HepG2 (cell line): ENCODE measurements at regions not wholly inside any gene's neighbourhood (a gene's known extent, or its start where the extent isn't known, plus 50 kb on each side); places are given as distances from the start of the nearest gene placed in this dataset.

Experiments used
- ATAC-seq: fragments of 200-7000 bp; cut with Tn5 transposase; 3 replicates; pipeline ENCODE4 v1.9.1; 2020; ENCODE audit warnings: mild to moderate bottlenecking, moderate library complexity
- BruUV-seq: library from RNA; stranded (reverse); fragments of 400-500 nt; replicated peaks from 2 replicates; lab custom pipeline; 2021; lab: Mats Ljungman, UMichigan
- CTCF ChIA-PET: fragments of 300-600 bp; formaldehyde crosslinking; extraction: SDS; loops from one replicate; lab custom pipeline; 2021; ENCODE audit warnings: low total read pairs, inconsistent platforms, low intra/inter-chr PET ratio; lab: Yijun Ruan, JAX
- POLR2A ChIA-PET: fragments of 350-600 bp; sonication (Branson Sonifier 250); formaldehyde crosslinking; loops from one replicate; lab custom pipeline; 2020; ENCODE audit warnings: antibody characterized with exemption, inconsistent platforms; lab: Yijun Ruan, JAX
- DNase-seq: peaks from one replicate; pipeline ENCODE4 v3.0.0-alpha.2; 2015; ENCODE audit warnings: low spot score
- FAIRE-seq: peaks from 3 replicates; lab custom pipeline; 2011; peaks lifted over from hg19 to GRCh38; lab: Jason Lieb, UNC
- H2AFZ ChIP-seq: one replicate; pipeline ENCODE4 v1.6.1; 2011; ENCODE audit warnings: low read length, inconsistent platforms
- H3K27ac ChIP-seq: fragments of 300-600 bp; 3 replicates; pipeline ENCODE4 v1.8.0; 2011; ENCODE audit warnings: mixed run types, mild to moderate bottlenecking, mixed read lengths, low read length, inconsistent platforms; ENCODE audit not compliant: insufficient read depth; ENCODE audit errors: extremely low read length
- H3K27me3 ChIP-seq, 2 experiments: fragments of 200-600 bp in 1 of 2; 2 replicates in 1 of 2; 3 replicates in 1 of 2; pipeline versions ENCODE4 v1.6.0 to v1.8.0; 2011; ENCODE audit warnings: low read length in 2 of 2, mild to moderate bottlenecking in 2 of 2, moderate library complexity in 2 of 2, inconsistent platforms in 1 of 2; ENCODE audit not compliant: insufficient read depth in 2 of 2, control insufficient read depth in 1 of 2
- H3K36me3 ChIP-seq, 2 experiments: fragments of 200-600 bp in 1 of 2; replicated peaks in 1 of 2; 2 replicates in 1 of 2; 3 replicates in 1 of 2; pipeline versions ENCODE4 v1.5.1 to v1.8.0; 2011; ENCODE audit warnings: low read length in 2 of 2, inconsistent platforms in 1 of 2; ENCODE audit not compliant: insufficient read depth in 2 of 2, control insufficient read depth in 1 of 2
- H3K4me1 ChIP-seq: 2 replicates; pipeline ENCODE4 v1.5.1; 2012; ENCODE audit warnings: low read length, inconsistent platforms; ENCODE audit not compliant: insufficient read depth
- H3K4me2 ChIP-seq: 2 replicates; pipeline ENCODE4 v1.6.0; 2011; ENCODE audit warnings: low read depth, low read length, inconsistent platforms
- H3K4me3 ChIP-seq, 3 experiments: fragments of 200-600 bp in 1 of 3; sonication (generic), shearing (Covaris generic) in 1 of 3; replicated peaks in 1 of 3; 2 replicates each; pipeline ENCODE4 v1.5.1; 2011 to 2016; ENCODE audit warnings: low read length in 3 of 3, inconsistent platforms in 2 of 3, low read depth in 2 of 3, mild to moderate bottlenecking in 2 of 3, control low read depth in 1 of 3, mixed read lengths in 1 of 3; ENCODE audit not compliant: insufficient read depth in 1 of 3
- H3K79me2 ChIP-seq: one replicate; pipeline ENCODE4 v1.6.1; 2011; ENCODE audit warnings: low read length, inconsistent platforms; ENCODE audit not compliant: insufficient read depth
- H3K9ac ChIP-seq: 2 replicates; pipeline ENCODE4 v1.6.0; 2011; ENCODE audit warnings: mild to moderate bottlenecking, low read depth, low read length, inconsistent platforms; ENCODE audit not compliant: insufficient read depth
- H3K9me3 ChIP-seq: 2 replicates; pipeline ENCODE4 v1.5.1; 2012; ENCODE audit warnings: mild to moderate bottlenecking, low read length
- H4K20me1 ChIP-seq: 2 replicates; pipeline ENCODE4 v1.6.0; 2011; ENCODE audit warnings: inconsistent platforms, mild to moderate bottlenecking, low read length, moderate library complexity; ENCODE audit not compliant: insufficient read depth
- CC2D1A ChIP-seq: sonication (generic); formaldehyde crosslinking; IDR thresholded peaks from 2 replicates; pipeline ENCODE4 v1.8.1; 2023; ENCODE audit warnings: mild to moderate bottlenecking, missing genetic modification reagents
- FOSL1 ChIP-seq: sonication (generic); formaldehyde crosslinking; IDR thresholded peaks from 2 replicates; pipeline ENCODE4 v1.9.0; 2021; ENCODE audit warnings: missing genetic modification reagents, borderline replicate concordance
- GZF1 ChIP-seq: sonication (generic); formaldehyde crosslinking; IDR thresholded peaks from 2 replicates; pipeline ENCODE4 v1.5.1; 2020; ENCODE audit warnings: mild to moderate bottlenecking, missing genetic modification reagents
- ISL2 ChIP-seq: sonication (generic); formaldehyde crosslinking; IDR thresholded peaks from 2 replicates; pipeline ENCODE4 v1.5.0; 2020; ENCODE audit warnings: missing genetic modification reagents
- KDM1A ChIP-seq: IDR thresholded peaks from 2 replicates; pipeline ENCODE4 v1.6.1; 2016; ENCODE audit warnings: missing compliant biosample characterization
- KDM4B ChIP-seq: sonication (generic); formaldehyde crosslinking; IDR thresholded peaks from 2 replicates; pipeline ENCODE4 v1.4.0; 2020; ENCODE audit warnings: missing genetic modification reagents
- KLF13 ChIP-seq: sonication (generic); formaldehyde crosslinking; IDR thresholded peaks from 2 replicates; pipeline ENCODE4 v1.4.0; 2020; ENCODE audit warnings: mild to moderate bottlenecking, missing genetic modification reagents
- RFX1 ChIP-seq: fragments of 450-650 bp; IDR thresholded peaks from 2 replicates; pipeline ENCODE4 v1.6.1; 2017
- THYN1 ChIP-seq: sonication (generic); formaldehyde crosslinking; IDR thresholded peaks from 2 replicates; pipeline ENCODE4 v1.8.1; 2023; ENCODE audit warnings: low read depth, mild to moderate bottlenecking, moderate library complexity, missing genetic modification reagents, borderline replicate concordance
- ZNF20 ChIP-seq: sonication (generic); formaldehyde crosslinking; IDR thresholded peaks from 2 replicates; pipeline ENCODE4 v1.4.0; 2020; ENCODE audit warnings: mild to moderate bottlenecking, moderate library complexity, missing genetic modification reagents
- ZNF224 ChIP-seq: sonication (generic); formaldehyde crosslinking; IDR thresholded peaks from 2 replicates; pipeline ENCODE4 v1.5.0; 2020; ENCODE audit warnings: mild to moderate bottlenecking, missing genetic modification reagents
- ZNF326 ChIP-seq: sonication (generic); formaldehyde crosslinking; IDR thresholded peaks from 2 replicates; pipeline ENCODE4 v1.4.0; 2020; ENCODE audit warnings: missing genetic modification reagents, borderline replicate concordance
- ZNF331 ChIP-seq: sonication (generic); formaldehyde crosslinking; IDR thresholded peaks from 2 replicates; pipeline ENCODE4 v1.4.0; 2020; ENCODE audit warnings: missing genetic modification reagents
- ZNF333 ChIP-seq: sonication (generic); formaldehyde crosslinking; IDR thresholded peaks from 2 replicates; pipeline ENCODE4 v1.4.0; 2020; ENCODE audit warnings: mild to moderate bottlenecking, missing genetic modification reagents, borderline replicate concordance
- ZNF530 ChIP-seq: sonication (generic); formaldehyde crosslinking; IDR thresholded peaks from 2 replicates; pipeline ENCODE4 v1.5.0; 2020; ENCODE audit warnings: low read depth, mild to moderate bottlenecking, missing genetic modification reagents
- ZSCAN30 ChIP-seq: sonication (generic); formaldehyde crosslinking; IDR thresholded peaks from 2 replicates; pipeline ENCODE4 v1.5.0; 2020; ENCODE audit warnings: mild to moderate bottlenecking, missing genetic modification reagents
- WGBS: methylation state at CpG from one replicate; pipeline ENCODE4 v1.1.6; 2017; ENCODE audit warnings: low lambda C conversion rate; 5-methylcytosine and 5-hydroxymethylcytosine counted together
- in situ Hi-C: cut with HindIII; loops from 2 replicates; pipeline ENCODE4 v1.10.0; 2017; ENCODE audit warnings: low pct_unique_long_range_greater_than_20kb; ENCODE audit not compliant: extremely low pct_ligation_motif_present
- intact Hi-C: fragments of 100-400 bp; cut with micrococcal nuclease; formaldehyde crosslinking; loops from one replicate; pipeline ENCODE4 v1.10.0; 2022; ENCODE audit not compliant: unreplicated experiment
- TF ChIP-seq, protein P1 (sequence below): sonication (generic); formaldehyde crosslinking; IDR thresholded peaks from 2 replicates; pipeline ENCODE4 v1.8.1; 2023; ENCODE audit warnings: mild to moderate bottlenecking, missing genetic modification reagents
- TF ChIP-seq, protein P2 (sequence below): sonication (generic); formaldehyde crosslinking; IDR thresholded peaks from 2 replicates; pipeline ENCODE4 v1.4.0; 2020; ENCODE audit warnings: mild to moderate bottlenecking, missing genetic modification reagents
- TF ChIP-seq, protein P3 (sequence below): sonication (generic); formaldehyde crosslinking; IDR thresholded peaks from 2 replicates; pipeline ENCODE4 v1.4.0; 2020; ENCODE audit warnings: missing genetic modification reagents

DNA sequence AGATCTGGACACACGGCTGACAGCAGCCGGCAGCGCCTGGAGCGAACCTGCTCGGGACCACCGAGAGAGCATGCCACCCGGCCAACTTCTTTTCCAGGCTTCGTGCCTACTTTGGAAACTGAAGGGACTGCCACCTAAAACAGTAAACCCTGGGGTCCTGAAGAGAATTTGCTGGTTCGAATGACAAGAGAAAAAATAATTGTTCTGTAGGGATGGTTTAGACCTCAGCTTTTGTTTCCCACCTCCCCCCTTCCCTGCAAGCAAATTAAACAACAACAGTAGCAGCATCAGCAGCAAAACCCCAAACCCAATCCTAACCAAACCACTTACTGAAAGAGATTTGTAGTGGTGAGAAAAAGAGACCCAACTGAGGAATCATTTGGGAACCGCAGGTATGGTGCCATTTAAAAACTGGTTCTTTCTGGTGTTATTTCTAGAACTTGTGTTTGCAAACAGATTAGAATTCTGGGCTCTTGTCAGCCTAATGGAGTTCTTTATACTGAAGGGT, 105.6 kb downstream of the LEPR start (continued):
- TF ChIP-seq, protein P1, sequence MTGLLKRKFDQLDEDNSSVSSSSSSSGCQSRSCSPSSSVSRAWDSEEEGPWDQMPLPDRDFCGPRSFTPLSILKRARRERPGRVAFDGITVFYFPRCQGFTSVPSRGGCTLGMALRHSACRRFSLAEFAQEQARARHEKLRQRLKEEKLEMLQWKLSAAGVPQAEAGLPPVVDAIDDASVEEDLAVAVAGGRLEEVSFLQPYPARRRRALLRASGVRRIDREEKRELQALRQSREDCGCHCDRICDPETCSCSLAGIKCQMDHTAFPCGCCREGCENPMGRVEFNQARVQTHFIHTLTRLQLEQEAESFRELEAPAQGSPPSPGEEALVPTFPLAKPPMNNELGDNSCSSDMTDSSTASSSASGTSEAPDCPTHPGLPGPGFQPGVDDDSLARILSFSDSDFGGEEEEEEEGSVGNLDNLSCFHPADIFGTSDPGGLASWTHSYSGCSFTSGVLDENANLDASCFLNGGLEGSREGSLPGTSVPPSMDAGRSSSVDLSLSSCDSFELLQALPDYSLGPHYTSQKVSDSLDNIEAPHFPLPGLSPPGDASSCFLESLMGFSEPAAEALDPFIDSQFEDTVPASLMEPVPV: no peak

DNA sequence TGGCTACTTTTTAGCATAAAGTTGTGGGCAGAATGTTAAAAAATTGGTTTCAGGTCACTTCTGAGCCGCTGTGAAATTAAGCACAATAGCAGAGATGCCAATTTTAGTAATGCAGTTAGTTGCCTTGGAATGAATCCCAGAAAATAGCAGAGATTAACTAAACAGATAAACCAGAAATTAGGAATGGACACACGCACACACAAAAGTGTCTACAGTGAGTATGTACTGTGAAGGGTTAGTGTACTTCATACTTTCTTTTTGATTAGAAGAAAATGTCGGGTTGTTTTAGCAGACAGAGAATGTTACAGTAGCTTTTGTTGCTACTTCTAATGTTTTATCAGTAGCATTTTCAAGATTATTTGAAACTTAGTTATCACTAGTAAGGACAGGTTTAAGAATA, 106.7 kb downstream of the LEPR start:
- in situ Hi-C loops (no loop called here), intact Hi-C loops (no loop called here)
- Histone ChIP-seq H2AFZ (no peak overlapping the region), H3K9me3 (no peaks in the 10 kb centered on the region), H3K4me3 (no peak overlapping the region; a peak in 1 of 6 replicates), H3K36me3 (no peaks in the 10 kb centered on the region), H4K20me1 (no peaks in the 10 kb centered on the region), H3K4me2 (no peak overlapping the region), H3K4me1 (0 out of 2 replicates have a peak, but pooled peaks cover 4% of the 10 kb centered on the region), H3K27ac (no peak overlapping the region), H3K27me3 (peaks cover 3 to 39% of the 10 kb centered on the region in 2 experiments), H3K9ac (no peak overlapping the region), H3K79me2 (no peaks in the 10 kb centered on the region)
- POLR2A ChIA-PET: no interaction called here
- BruUV-seq: no TSS peak
- CTCF ChIA-PET: no interaction called here
- DNase-seq (no peak), FAIRE-seq (no peak), ATAC-seq (no peak)
- TF ChIP-seq ZNF224 (CRISPR knock-in tag) (no peak), CC2D1A (CRISPR knock-in tag) (no peak), KDM1A (CRISPR knock-in tag) (no peak), KDM4B (CRISPR knock-in tag) (no peak), ZNF20 (CRISPR knock-in tag) (no peak), RFX1 (no peak), ISL2 (no peak), THYN1 (CRISPR knock-in tag) (no peak), ZNF530 (no peak), KLF13 (CRISPR knock-in tag) (no peak), ZNF333 (CRISPR knock-in tag) (no peak), ZNF331 (CRISPR knock-in tag) (no peak), GZF1 (no peak), ZNF326 (CRISPR knock-in tag) (no peak), ZSCAN30 (no peak), FOSL1 (CRISPR knock-in tag) (no peak)
- TF ChIP-seq, protein P2, sequence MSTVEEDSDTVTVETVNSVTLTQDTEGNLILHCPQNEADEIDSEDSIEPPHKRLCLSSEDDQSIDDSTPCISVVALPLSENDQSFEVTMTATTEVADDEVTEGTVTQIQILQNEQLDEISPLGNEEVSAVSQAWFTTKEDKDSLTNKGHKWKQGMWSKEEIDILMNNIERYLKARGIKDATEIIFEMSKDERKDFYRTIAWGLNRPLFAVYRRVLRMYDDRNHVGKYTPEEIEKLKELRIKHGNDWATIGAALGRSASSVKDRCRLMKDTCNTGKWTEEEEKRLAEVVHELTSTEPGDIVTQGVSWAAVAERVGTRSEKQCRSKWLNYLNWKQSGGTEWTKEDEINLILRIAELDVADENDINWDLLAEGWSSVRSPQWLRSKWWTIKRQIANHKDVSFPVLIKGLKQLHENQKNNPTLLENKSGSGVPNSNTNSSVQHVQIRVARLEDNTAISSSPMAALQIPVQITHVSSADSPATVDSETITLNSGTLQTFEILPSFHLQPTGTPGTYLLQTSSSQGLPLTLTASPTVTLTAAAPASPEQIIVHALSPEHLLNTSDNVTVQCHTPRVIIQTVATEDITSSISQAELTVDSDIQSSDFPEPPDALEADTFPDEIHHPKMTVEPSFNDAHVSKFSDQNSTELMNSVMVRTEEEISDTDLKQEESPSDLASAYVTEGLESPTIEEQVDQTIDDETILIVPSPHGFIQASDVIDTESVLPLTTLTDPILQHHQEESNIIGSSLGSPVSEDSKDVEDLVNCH (CRISPR knock-in tag): no peak
- TF ChIP-seq, protein P3, sequence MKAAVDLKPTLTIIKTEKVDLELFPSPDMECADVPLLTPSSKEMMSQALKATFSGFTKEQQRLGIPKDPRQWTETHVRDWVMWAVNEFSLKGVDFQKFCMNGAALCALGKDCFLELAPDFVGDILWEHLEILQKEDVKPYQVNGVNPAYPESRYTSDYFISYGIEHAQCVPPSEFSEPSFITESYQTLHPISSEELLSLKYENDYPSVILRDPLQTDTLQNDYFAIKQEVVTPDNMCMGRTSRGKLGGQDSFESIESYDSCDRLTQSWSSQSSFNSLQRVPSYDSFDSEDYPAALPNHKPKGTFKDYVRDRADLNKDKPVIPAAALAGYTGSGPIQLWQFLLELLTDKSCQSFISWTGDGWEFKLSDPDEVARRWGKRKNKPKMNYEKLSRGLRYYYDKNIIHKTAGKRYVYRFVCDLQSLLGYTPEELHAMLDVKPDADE: no peak
- WGBS: 10% methylated on average over 3 of the region's 3 CpGs
